SKM-1 (cell line): ENCODE measurements at regions not wholly inside any gene's neighbourhood (a gene's known extent, or its start where the extent isn't known, plus 50 kb on each side); places are given as distances from the start of the nearest gene placed in this dataset.
A peak's percentile ranks its signal among the peaks of the same experiment; 100 is the strongest.

ENCODE experiments used
- DNase-seq: peaks from one replicate; lab custom pipeline; 2025; ENCODE audit not compliant: unreplicated experiment; lab: John Stamatoyannopoulos, UW

GRCh38 chr21:28758042-28758882 is 234.4 kb downstream of the LTN1 start:
- no peak for DNase-seq

DNA sequence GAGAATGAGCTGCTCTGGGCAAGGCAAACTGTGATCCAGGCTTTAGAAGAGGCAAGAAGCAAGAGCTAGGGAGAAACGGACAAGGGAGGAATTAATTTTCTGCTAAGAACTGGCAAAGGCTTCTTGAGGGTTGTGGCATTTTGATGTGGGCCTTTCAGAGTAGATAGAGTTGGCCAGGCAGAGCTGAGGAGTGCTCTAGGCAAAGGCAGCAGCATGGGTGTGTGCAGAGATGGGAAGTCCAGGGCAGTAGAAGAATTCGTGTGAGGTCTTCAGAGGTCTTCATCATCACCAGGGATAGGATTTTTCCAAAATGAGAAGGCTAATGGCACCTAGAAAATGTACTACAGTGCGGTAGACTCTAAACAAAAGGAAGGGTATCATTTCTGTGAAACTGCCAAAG is 237.8 kb downstream of the LTN1 start:
- no peak for DNase-seq

GRCh38 chr21:28754127-28754611 is 238.5 kb downstream of the LTN1 start:
- DNase-seq: no peak

DNA sequence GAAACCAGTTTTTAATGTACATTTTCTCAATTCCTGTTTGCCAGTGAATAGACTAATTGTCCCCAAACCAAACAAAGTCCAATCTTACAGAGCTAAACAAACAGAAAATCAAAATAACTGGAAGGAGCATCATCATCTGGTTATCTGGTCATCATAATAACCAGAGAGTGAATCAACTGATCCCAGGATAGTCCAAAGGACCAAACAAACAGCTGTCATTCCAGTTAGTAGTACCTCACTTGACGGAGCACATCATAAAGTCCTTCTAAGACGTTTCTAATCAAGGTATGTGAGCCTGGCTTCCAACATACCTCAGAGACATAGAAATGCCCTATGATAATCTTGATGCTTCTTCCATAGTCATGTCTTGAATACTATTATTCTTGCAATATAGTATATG is 240.5 kb downstream of the LTN1 start:
- no peak for DNase-seq

DNA sequence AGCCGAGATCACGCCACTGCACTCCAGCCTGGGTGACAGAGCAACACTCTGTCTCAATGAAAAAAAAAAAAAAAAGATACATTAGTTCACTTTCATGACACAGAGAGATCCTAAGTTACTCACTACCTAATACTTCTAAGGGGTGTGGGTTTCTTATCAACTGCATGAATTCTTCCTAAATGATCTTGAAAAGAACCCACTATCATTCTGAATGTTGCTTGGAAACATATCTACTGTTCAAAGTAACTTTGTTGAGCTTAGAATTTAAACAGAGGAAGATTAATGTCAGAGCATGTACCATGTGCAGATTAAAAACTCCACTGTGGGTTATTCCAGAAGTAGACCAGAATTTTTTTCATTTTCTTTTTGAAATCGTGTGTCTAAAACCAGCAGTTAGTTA is 241.5 kb downstream of the LTN1 start:
- no peak for DNase-seq

DNA sequence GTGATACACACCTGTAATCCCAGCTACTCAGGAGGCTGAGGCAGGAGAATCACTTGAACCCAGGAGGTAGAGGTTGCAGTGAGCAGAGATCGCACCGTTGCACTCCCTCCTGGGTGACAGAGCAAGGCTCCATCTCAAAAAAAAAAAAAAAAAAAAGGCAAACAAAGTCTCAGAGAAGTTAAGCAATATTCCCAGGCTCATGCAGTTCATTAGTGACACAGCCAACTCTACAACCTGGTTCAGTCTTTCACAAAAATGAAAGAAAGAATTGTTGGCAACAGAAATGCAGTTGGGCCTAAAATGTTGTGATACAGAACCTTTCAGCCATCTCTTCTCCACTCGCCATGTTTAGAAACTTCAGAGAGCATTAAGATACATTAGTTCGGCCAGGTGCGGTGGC is 242.1 kb downstream of the LTN1 start:
- no peak for DNase-seq

GRCh38 chr21:28749536-28749935 is 243.1 kb downstream of the LTN1 start:
- DNase-seq: no peak

DNA sequence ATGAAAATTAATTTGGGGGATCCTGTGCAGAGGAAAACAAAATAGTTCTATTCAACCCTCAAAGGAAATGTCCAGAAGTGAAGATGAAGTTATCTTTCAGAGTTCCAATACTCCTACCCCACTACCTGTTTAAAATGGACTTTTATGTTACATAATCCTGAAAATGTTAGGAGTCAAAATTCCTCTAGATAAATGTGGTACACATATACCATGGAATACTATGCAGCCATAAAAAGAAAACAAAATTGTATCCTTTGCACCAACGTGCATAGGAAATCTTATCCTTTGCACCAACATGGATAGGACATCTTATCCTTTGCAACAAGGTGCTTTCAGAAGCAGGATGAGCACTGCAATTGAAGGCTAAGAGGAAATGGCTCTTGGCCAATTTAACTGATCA is 245.2 kb downstream of the LTN1 start:
- DNase-seq: no peak

DNA sequence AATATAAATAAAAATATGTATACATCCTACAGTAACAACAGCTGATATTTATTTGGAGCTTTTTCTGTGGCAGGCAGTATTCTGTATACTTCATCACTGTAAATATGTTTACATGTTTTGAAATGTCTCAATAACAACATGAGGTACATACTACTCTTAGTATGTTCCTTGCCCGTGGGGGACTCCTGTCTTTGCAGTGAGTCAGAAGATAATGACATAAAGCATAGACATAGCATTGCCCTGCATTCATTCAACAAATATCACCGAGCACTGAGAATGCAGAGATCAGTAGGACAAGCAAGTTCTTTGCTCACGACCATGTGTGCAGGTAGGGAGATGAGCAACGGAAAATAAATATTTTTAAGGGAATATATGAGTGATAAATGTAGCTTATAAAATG is 246.5 kb downstream of the LTN1 start:
- no peak for DNase-seq

DNA sequence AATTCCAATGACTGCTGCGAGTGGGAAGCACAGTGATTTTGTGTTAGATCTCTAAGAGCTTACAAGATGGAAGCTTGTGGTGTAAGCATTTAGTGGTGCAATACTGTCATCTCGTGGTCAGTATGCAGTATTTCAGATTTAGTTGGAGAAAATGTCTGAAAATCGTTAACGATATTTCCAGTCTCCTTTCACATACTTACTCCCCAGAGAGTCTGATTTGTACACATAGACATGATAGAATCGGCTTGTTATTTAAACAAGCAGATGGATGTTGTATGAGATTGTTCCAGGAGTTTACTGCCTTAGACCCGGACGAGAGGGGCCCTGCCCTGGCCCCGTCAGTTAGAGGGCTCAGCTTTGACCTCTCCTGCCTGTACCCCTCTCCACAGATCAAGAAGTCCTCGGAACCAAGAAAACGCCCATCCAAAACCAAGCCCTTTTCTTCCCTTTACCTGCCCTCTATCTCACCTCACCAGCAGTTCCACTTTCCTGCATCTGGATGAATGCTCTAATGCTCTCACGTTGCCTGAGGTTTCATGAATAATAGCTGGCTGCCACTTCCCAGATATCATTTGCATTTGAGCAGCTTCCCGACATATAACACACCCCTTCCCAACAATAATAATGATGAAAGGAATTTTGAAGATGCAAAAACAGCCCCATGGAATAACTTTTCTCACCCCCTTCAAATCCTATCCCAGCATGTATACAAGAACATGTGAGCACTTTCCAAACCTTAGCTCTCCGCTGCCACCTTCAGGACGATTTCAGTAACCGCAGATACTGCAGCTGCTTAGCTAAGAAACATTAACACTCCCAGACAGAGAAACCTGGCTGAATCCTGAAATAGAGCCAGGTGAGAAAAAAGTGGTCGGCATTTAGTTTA is 247.3 kb downstream of the LTN1 start:
- peak; percentile 65 for DNase-seq

DNA sequence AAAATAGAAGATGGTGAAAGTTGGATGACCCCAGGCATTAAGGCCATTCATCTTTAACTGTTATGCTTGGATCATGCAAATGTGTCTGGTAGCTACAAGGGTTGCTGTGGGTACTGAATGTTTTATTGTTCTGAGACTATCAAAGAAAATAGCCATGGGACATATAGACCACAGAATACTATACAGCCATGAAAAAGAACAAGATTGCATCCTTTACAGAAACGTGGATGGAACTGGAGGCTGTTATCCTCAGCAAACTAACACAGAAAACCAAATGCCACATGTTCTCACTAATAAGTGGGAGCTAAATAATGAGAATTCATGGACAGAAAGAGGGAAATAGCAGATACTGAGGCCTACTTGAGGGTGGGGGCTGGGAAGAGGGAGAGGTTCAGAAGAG is 249.0 kb downstream of the LTN1 start:
- DNase-seq: no peak

- no peak for DNase-seq
These were observed 250.2 kb downstream of the LTN1 start for GRCh38 chr21:28742527-28742926.

DNA sequence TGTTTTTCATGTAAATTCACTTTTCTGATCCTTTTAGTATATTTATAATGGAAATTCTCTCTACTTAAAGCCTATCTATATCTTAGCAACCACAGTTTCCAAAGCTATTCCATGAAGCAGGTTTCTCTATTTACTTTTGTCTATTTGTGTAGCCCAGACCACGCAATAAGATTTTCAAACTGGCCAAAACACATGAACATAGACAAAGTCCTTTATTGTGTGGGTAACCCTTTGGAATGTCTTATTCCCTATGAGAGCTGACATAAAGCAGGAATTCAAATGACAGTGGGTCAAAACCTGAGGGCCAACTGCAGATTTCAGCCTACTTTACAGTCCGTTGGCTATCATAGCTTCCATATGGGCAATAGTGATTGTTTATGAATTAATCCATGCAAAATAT is 252.6 kb downstream of the LTN1 start:
- DNase-seq: no peak

- DNase-seq: no peak
These were observed 253.8 kb downstream of the LTN1 start for GRCh38 chr21:28738882-28739281.

DNA sequence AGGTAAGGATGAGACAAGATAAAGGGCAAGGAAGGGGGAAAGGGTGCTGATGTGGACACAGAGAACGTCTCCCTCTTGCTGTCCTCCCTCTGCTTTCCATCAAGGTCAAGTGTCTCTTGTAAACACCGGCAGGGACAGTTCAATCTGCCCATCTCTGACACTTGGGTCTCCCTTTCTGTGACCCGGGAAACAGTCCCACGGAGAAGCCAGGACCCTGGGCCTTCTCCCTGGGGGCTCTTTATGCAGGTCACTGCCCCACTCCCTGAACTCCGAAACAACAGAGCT is 254.3 kb downstream of the LTN1 start:
- no peak for DNase-seq

DNA sequence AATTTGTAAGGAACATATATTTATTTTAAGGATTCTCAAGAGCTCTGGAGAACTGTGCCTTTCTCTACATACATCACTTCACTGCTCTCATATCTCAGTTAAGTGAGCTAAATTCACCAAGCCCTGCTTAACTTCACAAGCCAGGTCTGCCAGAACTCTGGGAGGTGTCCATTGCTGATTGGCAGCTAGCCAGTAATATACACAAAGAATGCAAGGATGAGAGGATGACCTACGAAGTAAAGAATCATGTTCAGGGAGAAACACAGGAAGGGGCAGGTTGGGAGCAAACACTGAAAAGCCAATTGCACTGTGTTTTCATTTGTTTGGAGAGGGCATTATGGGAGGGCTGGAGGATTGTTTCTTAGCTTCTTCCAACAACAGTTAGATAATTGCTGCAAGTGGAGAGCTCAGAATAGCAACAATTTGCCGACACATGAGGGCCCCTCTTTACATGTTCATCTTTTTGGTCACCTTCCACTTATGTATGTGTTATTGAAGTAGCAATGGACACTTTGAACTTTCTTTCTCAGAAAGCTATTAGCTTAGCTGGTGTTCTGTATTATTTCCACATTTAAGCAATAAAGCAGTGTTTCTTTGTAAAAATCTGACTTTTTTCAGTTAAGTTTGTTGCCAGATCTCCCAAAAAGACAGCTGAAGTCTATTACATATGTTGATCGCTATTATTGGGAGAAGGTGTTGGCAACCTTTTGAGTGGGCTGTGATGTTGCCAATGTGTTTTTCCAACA is 254.8 kb downstream of the LTN1 start:
- DNase-seq: no peak

DNA sequence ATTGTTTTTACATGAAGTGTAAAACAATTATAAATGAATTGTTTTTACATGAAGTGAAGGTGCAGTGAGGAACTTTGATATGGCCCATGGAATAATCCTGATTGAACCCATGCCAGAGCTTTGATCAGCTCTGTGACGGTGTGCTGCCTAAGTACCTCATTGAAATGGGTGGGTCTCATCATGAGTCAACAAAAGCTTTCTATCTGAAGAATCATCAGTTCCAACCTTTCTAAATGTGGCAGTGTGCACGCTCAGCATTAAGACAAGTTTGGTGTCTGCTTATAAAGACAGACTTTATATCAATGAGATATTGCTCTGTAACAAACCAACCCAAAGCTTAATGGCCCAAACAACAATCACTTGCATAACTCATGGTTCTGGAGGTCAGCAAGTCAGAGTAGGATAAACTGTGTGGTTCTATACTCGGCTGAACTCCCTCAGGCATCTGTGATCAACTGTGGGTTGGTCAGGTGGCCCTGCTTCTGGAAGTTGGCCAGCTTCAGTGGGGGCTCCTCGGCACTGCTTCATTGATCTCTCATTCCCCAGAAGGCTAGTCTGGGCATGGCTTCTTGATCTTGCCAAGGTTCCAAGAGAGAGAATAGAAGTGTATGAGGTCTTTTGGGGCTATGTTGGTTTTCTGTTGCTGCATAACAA is 258.0 kb downstream of the LTN1 start:
- DNase-seq: no peak

DNA sequence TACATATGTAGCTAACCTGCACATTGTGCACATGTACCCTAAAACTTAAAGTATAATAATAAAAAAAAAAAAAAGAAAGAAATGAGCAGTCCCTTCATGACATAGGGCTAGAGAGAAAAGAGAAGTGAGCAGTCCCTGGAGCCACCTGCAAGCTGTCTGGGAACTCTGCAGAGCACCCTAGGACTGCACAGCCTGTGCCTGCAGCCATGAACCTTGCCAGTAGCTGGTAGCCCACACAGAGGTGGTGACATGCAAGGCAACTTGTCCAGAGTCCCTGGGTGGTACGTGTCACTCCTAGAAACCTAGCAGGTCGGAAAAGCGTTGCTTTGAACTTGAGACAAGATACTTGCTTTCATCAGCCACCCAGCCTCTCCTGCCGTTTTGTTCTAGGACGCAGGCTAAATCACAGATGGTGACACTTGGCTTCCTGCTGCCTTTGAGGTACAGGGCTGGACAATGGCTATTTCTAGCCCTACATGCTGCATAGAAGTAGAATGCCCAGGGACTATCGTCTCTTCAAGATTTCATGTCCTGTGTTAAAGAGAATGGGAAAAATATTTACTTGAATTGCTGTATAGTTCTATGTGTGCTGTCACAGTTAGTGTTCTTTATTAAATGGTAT is 260.9 kb downstream of the LTN1 start:
- DNase-seq: no peak

GRCh38 chr21:28729887-28730286 is 262.8 kb downstream of the LTN1 start:
- no peak for DNase-seq

DNA sequence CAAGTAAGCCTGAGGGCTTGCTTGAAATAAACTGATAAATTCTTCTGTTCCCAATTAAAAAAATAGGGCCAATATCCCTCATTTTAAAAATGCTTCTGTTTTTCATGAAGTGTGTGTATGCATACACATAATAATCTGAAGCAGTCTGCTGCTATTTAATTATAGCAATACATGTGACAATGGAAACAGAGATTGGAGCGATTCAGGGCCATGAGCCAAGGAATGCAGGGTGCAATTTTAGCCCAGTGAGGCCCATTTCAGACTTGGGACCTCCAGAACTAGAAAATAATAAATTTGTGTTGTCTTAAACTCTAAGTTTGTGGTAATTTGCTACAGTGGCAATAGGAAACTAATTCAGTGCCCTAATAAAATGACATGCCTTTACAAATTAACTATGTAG is 264.9 kb downstream of the LTN1 start:
- no peak for DNase-seq

GRCh38 chr21:28725396-28725795 is 267.3 kb downstream of the LTN1 start:
- DNase-seq: no peak
